Skeletal muscle satellite cell (primary cell): ENCODE measurements at regions not wholly inside any gene's neighbourhood (a gene's known extent, or its start where the extent isn't known, plus 50 kb on each side); places are given as distances from the start of the nearest gene placed in this dataset.
"Not testable (repeated sequence)": the region's sequence is repeated elsewhere in the genome, so short reads cannot be mapped to it uniquely, and the experiment has no call there.

Experiments
- H3K27me3 ChIP-seq: 2 replicates; pipeline ENCODE4 v1.7.0; 2013; ENCODE audit warnings: low read length; ENCODE audit not compliant: control insufficient read depth, insufficient read depth
- H3K36me3 ChIP-seq: 2 replicates; pipeline ENCODE4 v1.7.0; 2013; ENCODE audit warnings: mild to moderate bottlenecking, control low read depth, low read length; ENCODE audit not compliant: insufficient read depth
- H3K4me1 ChIP-seq: 2 replicates; pipeline ENCODE4 v1.7.0; 2013; ENCODE audit warnings: low read length; ENCODE audit not compliant: control insufficient read depth, insufficient read depth
- H3K4me2 ChIP-seq: 2 replicates; pipeline ENCODE4 v1.7.0; 2013; ENCODE audit warnings: mild to moderate bottlenecking, low read length
- H3K4me3 ChIP-seq: 2 replicates; pipeline ENCODE4 v1.7.0; 2013; ENCODE audit warnings: low read length
- H3K9ac ChIP-seq: 2 replicates; pipeline ENCODE4 v1.7.0; 2013; ENCODE audit warnings: mild to moderate bottlenecking, low read depth, low read length, moderate library complexity
- H3K9me3 ChIP-seq: replicated peaks from 2 replicates; pipeline ENCODE4 v1.7.0; 2013; ENCODE audit warnings: mild to moderate bottlenecking, control low read depth, low read length

DNA sequence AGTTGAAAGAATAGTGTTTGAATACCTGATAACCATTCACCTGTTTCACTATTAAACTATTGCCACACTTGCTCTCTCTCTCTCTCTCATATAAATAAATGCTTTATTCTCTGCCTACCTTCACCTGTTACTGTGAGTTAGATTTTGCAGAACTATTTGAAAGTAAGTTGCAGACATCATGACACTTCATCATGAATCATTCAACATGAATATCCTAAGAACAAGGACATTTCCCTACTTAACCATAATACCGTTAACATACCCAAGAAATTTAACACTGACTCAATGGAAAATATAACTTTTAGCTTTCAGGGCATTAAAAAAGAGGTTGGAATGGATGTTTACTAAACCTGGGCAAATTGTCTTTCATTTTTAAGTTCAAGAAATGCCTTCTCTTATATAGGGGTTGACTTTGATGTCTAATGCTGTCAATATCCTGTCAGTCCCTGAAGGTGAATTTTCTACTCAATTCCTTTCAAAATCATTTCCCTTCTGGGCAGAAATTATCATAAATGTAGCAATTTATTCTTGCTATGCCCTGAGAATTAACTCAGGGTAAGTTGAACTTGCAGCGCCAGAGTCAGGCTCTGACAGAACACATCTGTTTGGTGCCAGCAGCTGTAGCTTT, 582.6 kb upstream of the TLE4 start:
- Histone ChIP-seq H3K27me3 (no peaks in the 10 kb centered on the region), H3K4me2 (peak overlapping the region; percentile 48), H3K9me3 (no peaks in the 10 kb centered on the region), H3K4me1 (peaks cover 31% of the 10 kb centered on the region), H3K36me3 (no peaks in the 10 kb centered on the region), H3K9ac (no peak overlapping the region), H3K4me3 (no peak overlapping the region)

GRCh38 chr9:78994471-78994870, 577.3 kb upstream of the TLE4 start:
- no peak overlapping the region for H3K4me2 ChIP-seq
- H3K9me3 ChIP-seq: no peaks in the 10 kb centered on the region
- H3K4me1 ChIP-seq: peaks cover 5% of the 10 kb centered on the region
- H3K4me3 ChIP-seq: no peak overlapping the region
- no peaks in the 10 kb centered on the region for H3K36me3 ChIP-seq
- H3K27me3 ChIP-seq: no peaks in the 10 kb centered on the region
- H3K9ac ChIP-seq: no peak overlapping the region

GRCh38 chr9:78994974-78995373, 576.8 kb upstream of the TLE4 start:
- H3K9ac ChIP-seq, H3K4me2 ChIP-seq, H3K4me1 ChIP-seq, H3K4me3 ChIP-seq, H3K9me3 ChIP-seq, H3K27me3 ChIP-seq, H3K36me3 ChIP-seq: not testable (repeated sequence)

DNA sequence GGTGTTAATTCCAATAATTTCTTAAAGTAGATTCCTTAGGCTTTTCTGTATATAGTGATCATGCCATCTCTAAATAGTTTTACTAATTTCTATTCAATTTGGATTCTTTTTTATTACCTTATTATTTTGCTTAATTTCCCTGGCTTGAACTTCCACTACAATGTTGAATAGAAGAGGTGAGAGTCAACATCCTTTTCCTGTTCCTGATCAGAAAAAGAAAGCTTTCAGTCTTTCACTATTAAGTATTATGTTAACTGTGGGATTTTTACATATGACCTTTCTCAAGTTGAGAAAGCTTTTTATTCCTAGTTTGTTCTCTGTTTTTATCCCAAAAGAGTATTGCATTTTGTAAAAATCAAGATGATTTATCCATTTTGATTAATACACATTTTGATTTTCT, 574.5 kb upstream of the TLE4 start:
- no peaks in the 10 kb centered on the region for H3K9me3 ChIP-seq
- no peak overlapping the region for H3K4me2 ChIP-seq
- peaks cover 4% of the 10 kb centered on the region for H3K4me1 ChIP-seq
- no peak overlapping the region for H3K9ac ChIP-seq
- H3K27me3 ChIP-seq: no peaks in the 10 kb centered on the region
- H3K36me3 ChIP-seq: no peaks in the 10 kb centered on the region
- H3K4me3 ChIP-seq: no peak overlapping the region

DNA sequence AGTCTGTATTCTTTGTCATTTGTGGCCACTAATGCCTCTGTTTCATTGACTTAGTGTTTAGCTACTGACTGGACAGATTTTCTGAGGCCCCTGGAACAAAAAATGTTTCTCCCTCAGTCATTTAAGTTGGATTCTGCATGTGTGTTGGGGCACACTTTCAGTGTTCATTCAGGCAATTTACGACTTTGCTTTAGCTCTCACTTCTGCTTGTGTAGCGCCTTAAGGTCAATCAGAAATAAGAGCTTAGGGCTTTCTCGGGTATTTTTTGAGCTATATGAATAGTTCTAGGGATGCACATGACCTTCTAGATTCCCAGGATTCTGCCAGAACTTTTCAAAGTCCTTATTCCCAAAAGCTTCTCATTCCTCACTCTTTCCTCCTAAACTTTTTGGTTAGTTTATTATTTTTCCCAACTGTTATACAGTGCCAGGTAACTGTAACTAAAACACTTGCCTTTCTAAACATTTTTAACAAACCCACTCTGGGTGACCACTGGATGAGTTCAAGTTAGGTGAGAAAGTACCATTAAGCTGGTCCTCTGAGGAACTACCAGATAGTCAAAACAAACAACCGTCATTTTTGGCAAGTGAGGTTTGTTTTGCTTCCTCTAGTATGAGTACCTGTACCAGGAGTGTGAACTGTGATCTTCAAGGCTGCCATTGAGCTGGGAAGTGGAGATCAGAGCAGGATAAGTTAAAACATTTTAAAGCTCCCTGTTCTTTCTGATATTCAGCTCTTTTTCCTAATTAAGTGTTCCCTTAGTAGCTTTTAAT, 571.3 kb upstream of the TLE4 start:
- H3K9ac ChIP-seq: no peak overlapping the region
- no peaks in the 10 kb centered on the region for H3K27me3 ChIP-seq
- no peaks in the 10 kb centered on the region for H3K36me3 ChIP-seq
- no peaks in the 10 kb centered on the region for H3K9me3 ChIP-seq
- H3K4me3 ChIP-seq: no peak overlapping the region
- no peaks in the 10 kb centered on the region for H3K4me1 ChIP-seq
- H3K4me2 ChIP-seq: no peak overlapping the region

DNA sequence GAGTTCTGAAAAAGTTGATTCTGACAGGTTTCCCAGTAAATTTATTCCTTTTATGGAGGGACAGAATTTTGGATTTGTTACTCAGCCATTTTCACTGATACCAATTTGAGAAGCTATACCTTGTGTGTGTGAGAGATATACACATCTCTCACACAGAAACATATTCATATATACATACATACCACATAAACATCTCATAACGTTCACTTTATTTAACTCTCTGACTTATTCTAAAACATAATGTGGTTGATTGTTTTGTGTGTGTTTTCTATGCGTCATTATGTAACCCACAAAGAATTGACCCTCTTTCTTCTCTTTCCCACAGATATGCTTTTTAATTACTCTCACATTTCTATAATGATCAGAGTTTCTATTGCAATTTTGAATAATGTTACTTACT, 570.8 kb upstream of the TLE4 start:
- H3K4me2 ChIP-seq: no peak overlapping the region
- H3K4me1 ChIP-seq: no peaks in the 10 kb centered on the region
- no peaks in the 10 kb centered on the region for H3K27me3 ChIP-seq
- no peak overlapping the region for H3K9ac ChIP-seq
- H3K9me3 ChIP-seq: no peaks in the 10 kb centered on the region
- no peaks in the 10 kb centered on the region for H3K36me3 ChIP-seq
- no peak overlapping the region for H3K4me3 ChIP-seq

DNA sequence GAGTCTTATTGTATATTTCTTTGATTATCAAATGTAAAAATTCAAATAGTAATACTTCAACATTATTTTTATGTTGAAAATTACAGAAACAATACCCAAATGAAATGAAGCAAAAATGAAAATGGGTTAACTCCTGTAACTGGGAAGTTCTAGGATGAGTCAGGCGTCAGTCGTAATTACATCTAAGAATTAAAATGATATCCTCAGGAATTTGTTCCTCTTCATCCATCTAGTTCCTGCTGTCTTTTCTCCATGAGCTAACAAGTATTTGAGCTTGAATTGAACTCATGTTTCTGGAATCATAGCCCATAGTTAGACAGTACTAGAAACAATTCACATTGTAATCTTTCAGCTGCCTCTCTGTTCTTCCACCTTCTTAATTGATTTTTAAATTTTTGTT, 568.3 kb upstream of the TLE4 start:
- no peak overlapping the region for H3K4me2 ChIP-seq
- no peak overlapping the region for H3K9ac ChIP-seq
- H3K9me3 ChIP-seq: no peaks in the 10 kb centered on the region
- no peaks in the 10 kb centered on the region for H3K4me1 ChIP-seq
- H3K27me3 ChIP-seq: no peaks in the 10 kb centered on the region
- no peak overlapping the region for H3K4me3 ChIP-seq
- no peaks in the 10 kb centered on the region for H3K36me3 ChIP-seq

DNA sequence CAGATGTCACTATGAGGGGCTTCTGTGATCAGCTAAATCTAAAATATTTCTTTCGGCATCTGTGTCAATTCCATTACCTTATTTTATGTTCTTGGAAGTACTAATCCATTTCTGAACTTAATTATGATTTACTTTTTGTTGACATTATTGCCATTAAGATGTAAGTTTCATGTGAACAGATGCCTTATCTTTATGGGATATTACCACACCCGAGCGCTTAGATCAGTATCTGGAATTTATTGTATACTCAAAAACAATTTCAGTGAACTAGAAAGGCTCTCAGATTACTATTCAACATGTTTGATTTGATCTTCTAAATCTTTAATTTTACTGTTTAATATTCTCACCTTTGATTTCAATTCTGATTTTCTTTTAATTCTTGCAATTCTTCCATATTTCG, 567.7 kb upstream of the TLE4 start:
- H3K36me3 ChIP-seq: no peaks in the 10 kb centered on the region
- H3K9ac ChIP-seq: no peak overlapping the region
- H3K4me3 ChIP-seq: no peak overlapping the region
- H3K4me1 ChIP-seq: no peaks in the 10 kb centered on the region
- no peaks in the 10 kb centered on the region for H3K27me3 ChIP-seq
- H3K4me2 ChIP-seq: no peak overlapping the region
- no peaks in the 10 kb centered on the region for H3K9me3 ChIP-seq

- Histone ChIP-seq H3K9ac (no peak overlapping the region), H3K4me3 (no peak overlapping the region), H3K4me2 (no peak overlapping the region), H3K4me1 (peaks cover 6% of the 10 kb centered on the region), H3K36me3 (no peaks in the 10 kb centered on the region), H3K27me3 (no peaks in the 10 kb centered on the region), H3K9me3 (no peaks in the 10 kb centered on the region)
These were observed 565.2 kb upstream of the TLE4 start for GRCh38 chr9:79006546-79006945.

- Histone ChIP-seq H3K9me3 (no peaks in the 10 kb centered on the region), H3K9ac (no peak overlapping the region), H3K4me3 (no peak overlapping the region), H3K4me1 (peaks cover 18% of the 10 kb centered on the region), H3K36me3 (no peaks in the 10 kb centered on the region), H3K27me3 (no peaks in the 10 kb centered on the region), H3K4me2 (no peak overlapping the region)
These were observed 563.9 kb upstream of the TLE4 start for GRCh38 chr9:79007701-79008483.

DNA sequence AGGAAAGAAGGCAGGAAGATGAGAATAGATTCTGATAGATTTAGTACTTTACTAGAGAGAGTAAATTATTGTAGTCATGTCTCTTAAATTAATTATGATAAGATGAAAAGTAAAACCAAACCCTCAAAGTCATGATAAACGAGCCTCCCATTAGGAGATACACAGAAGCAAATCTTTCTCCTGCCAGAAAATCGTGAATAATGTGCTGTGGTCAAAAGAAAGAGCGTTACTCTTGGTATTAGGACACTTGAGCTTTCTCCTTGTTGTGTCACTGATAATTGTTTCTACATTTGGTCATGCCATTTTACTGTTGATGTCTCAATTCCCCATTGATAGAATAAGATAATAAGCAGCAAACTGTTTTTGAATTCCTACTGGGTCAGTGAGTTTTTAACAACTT, 562.8 kb upstream of the TLE4 start:
- no peak overlapping the region for H3K9ac ChIP-seq
- no peaks in the 10 kb centered on the region for H3K36me3 ChIP-seq
- no peak overlapping the region for H3K4me3 ChIP-seq
- H3K4me2 ChIP-seq: no peak overlapping the region
- no peaks in the 10 kb centered on the region for H3K27me3 ChIP-seq
- no peaks in the 10 kb centered on the region for H3K9me3 ChIP-seq
- peaks cover 28% of the 10 kb centered on the region for H3K4me1 ChIP-seq
